ENCODE measurements at regions not wholly inside any gene's neighbourhood (a gene's known extent, or its start where the extent isn't known, plus 50 kb on each side); places are given as distances from the start of the nearest gene placed in this dataset.
"Not testable (repeated sequence)": the region's sequence is repeated elsewhere in the genome, so short reads cannot be mapped to it uniquely, and the experiment has no call there.

GRCh38 chr4:134145369-134145768 lies 56.2 kb downstream of the PABPC4L start:
- DNase-seq (ENCODE audit: low read depth, low spot score) = no peak

- DNase-seq (ENCODE audit: low read depth, low spot score) = no peak
Measured at GRCh38 chr4:134144337-134144736, 57.3 kb downstream of the PABPC4L start.

- no peak for DNase-seq (ENCODE audit: low read depth, low spot score)
Measured at GRCh38 chr4:134141728-134142127, 59.9 kb downstream of the PABPC4L start.

GRCh38 chr4:134139188-134139587 lies 62.4 kb downstream of the PABPC4L start:
- DNase-seq (ENCODE audit: low read depth, low spot score) = no peak

- DNase-seq (ENCODE audit: low read depth, low spot score) = no peak
Measured at GRCh38 chr4:134132086-134132783, 69.4 kb downstream of the PABPC4L start.

- DNase-seq (ENCODE audit: low read depth, low spot score) = no peak
Measured at GRCh38 chr4:134126955-134127354, 74.6 kb downstream of the PABPC4L start.

- DNase-seq (ENCODE audit: low read depth, low spot score) = no peak
Measured at GRCh38 chr4:134126000-134126560, 75.5 kb downstream of the PABPC4L start.

GRCh38 chr4:134122903-134123302 lies 78.7 kb downstream of the PABPC4L start:
- DNase-seq (ENCODE audit: low read depth, low spot score) = no peak

- no peak for DNase-seq (ENCODE audit: low read depth, low spot score)
Measured at GRCh38 chr4:134117392-134118183, 84.0 kb downstream of the PABPC4L start.

GRCh38 chr4:134089885-134090284 lies 111.7 kb downstream of the PABPC4L start:
- DNase-seq (ENCODE audit: low read depth, low spot score) = no peak

DNA sequence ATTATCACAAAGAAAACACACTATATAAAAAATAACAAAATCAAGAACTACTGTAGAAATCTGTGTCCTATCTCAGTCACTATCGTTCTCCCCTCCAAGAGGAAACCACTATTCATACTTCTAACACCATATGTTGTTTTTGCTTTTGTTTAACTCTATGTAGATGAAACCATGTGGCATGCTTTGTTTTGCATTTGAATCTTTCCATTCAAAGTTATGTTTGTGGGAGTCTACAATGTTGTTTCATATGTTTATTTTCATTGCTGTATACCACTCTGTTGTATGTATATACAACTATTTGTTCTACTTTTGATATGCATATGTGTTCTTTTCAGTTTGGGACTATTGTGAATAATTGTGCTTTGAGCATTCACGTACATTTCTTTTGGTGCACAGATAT lies 116.1 kb downstream of the PABPC4L start:
- no peak for DNase-seq (ENCODE audit: low read depth, low spot score)

GRCh38 chr4:134079085-134079484 lies 122.5 kb downstream of the PABPC4L start:
- not testable (repeated sequence) for DNase-seq (ENCODE audit: low read depth, low spot score)

GRCh38 chr4:134078230-134078914 lies 123.2 kb downstream of the PABPC4L start:
- DNase-seq (ENCODE audit: low read depth, low spot score) = no peak

- DNase-seq (ENCODE audit: low read depth, low spot score) = no peak
Measured at GRCh38 chr4:134073711-134074110, 127.9 kb downstream of the PABPC4L start.

DNA sequence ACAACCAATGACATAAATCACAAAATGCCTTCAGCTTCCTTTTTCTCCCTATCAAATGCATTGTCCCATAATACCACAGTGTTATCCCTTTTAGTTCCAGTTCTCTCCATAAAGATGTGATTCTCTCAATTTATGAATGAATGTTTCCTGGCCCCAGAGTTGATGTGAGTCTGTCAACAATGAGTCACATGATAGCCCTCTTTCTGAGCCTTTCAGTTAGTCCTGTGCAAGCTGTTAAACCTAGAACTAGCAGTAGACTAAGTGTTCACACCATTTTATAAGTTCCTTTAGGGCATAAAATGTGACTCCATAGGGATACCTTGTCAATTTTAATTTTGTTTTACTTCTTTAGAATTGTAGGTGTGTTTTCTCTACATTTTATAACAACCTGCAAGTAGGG lies 129.5 kb downstream of the PABPC4L start:
- DNase-seq (ENCODE audit: low read depth, low spot score) = no peak

GRCh38 chr4:134070174-134070573 lies 131.4 kb downstream of the PABPC4L start:
- no peak for DNase-seq (ENCODE audit: low read depth, low spot score)

- DNase-seq (ENCODE audit: low read depth, low spot score) = no peak
Measured at GRCh38 chr4:134057356-134057755, 144.2 kb downstream of the PABPC4L start.

DNA sequence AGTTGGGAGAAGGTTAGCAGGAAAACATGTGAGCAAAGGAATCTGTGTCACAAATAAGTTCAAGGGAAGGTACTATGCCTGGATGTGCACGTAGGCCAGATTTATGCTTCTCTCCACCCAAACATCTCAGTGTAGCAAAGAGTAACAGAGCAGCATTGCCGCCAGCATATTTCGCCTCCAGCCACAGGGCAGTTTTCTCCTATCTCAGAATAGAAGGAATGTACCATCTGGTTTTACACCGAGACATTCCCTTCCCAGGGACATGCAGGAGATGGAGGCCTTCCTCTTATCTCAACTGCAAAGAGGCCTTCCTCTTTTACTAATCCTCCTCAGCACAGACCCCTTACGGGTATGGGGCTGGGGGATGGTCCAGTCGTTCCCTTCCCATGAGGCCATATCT lies 155.4 kb downstream of the PABPC4L start:
- not testable (repeated sequence) for DNase-seq (ENCODE audit: low read depth, low spot score)

GRCh38 chr4:134045411-134045810 lies 156.2 kb downstream of the PABPC4L start:
- DNase-seq (ENCODE audit: low read depth, low spot score) = no peak

DNA sequence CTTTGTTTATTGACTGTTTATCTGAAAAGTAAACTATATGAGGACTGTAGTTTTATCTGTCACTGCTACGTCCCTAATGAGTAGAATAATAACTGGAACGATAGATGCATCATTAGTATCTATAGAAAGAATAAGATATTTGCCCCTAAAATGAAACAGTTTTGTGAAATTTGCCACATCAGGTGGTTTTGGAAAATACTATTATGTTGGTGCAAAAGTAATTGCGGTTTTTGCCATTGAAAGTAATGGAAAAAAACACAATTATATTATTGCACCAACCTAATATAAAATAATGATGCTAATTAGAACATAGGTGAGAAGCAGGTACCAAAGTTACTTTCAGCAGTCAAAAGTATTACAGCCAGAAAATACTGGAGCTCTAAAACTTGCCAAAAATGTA lies 158.3 kb downstream of the PABPC4L start:
- no peak for DNase-seq (ENCODE audit: low read depth, low spot score)

- no peak for DNase-seq (ENCODE audit: low read depth, low spot score)
Measured at GRCh38 chr4:134028421-134028820, 173.2 kb downstream of the PABPC4L start.

DNA sequence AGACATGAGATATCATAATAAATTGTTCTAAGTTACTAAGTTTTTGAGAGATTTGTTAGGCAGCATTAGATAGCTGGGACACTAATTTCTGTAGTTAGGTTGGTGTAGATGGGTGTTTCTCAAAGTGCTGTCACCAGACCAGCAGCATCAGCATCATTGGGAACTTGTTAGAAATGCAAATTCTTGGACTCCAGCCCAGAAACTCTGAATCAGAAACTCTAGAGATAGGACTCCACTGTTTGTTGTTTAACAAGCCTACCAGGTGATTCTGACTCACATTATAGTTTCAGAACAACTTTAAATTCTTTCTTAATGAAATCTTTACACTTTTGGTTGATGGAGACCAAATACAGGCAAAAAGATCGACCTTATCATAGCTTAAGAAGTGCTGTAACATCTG lies 173.7 kb downstream of the PABPC4L start:
- peak; percentile 1 for DNase-seq (ENCODE audit: low read depth, low spot score)
